SJCRH30 (cell line): ENCODE measurements at regions not wholly inside any gene's neighbourhood (a gene's known extent, or its start where the extent isn't known, plus 50 kb on each side); places are given as distances from the start of the nearest gene placed in this dataset.

Experiments used
- DNase-seq, 2 experiments: peaks; one replicate each; pipeline ENCODE4 v3.0.0-alpha.2; 2015 to 2020
- H3K27ac ChIP-seq: fragments of 250-450 bp; sonication (Bioruptor Pico); 2 replicates; pipeline ENCODE4 v1.5.1; 2020; ENCODE audit warnings: mild to moderate bottlenecking, moderate library complexity
- H3K27me3 ChIP-seq: fragments of 250-450 bp; sonication (Bioruptor Pico); 2 replicates; pipeline ENCODE4 v1.5.1; 2020; ENCODE audit warnings: mild to moderate bottlenecking, moderate library complexity
- H3K36me3 ChIP-seq: fragments of 250-450 bp; sonication (Bioruptor Pico); 2 replicates; pipeline ENCODE4 v1.5.1; 2020; ENCODE audit warnings: mild to moderate bottlenecking, moderate library complexity
- H3K4me1 ChIP-seq: fragments of 250-450 bp; sonication (Bioruptor Pico); 2 replicates; pipeline ENCODE4 v1.5.1; 2020; ENCODE audit warnings: mild to moderate bottlenecking, moderate library complexity
- H3K4me3 ChIP-seq: fragments of 250-450 bp; sonication (Bioruptor Pico); 2 replicates; pipeline ENCODE4 v1.5.1; 2020; ENCODE audit warnings: mild to moderate bottlenecking, moderate library complexity
- H3K9me3 ChIP-seq: fragments of 250-450 bp; sonication (Bioruptor Pico); replicated peaks from 2 replicates; pipeline ENCODE4 v1.5.1; 2020; ENCODE audit warnings: mild to moderate bottlenecking, moderate library complexity

GRCh38 chr4:23373261-23373660 lies 516.6 kb downstream of the PPARGC1A start:
- Histone ChIP-seq H3K4me1 (no peaks in the 10 kb centered on the region), H3K9me3 (no peaks in the 10 kb centered on the region), H3K36me3 (no peaks in the 10 kb centered on the region), H3K4me3 (no peak overlapping the region), H3K27me3 (no peaks in the 10 kb centered on the region), H3K27ac (no peak overlapping the region)
- no peak for DNase-seq

GRCh38 chr4:23371533-23371932 lies 518.3 kb downstream of the PPARGC1A start:
- no peaks in the 10 kb centered on the region for H3K36me3 ChIP-seq
- no peak overlapping the region for H3K27ac ChIP-seq
- no peak overlapping the region for H3K4me3 ChIP-seq
- H3K4me1 ChIP-seq = no peaks in the 10 kb centered on the region
- H3K27me3 ChIP-seq = no peaks in the 10 kb centered on the region
- no peaks in the 10 kb centered on the region for H3K9me3 ChIP-seq
- DNase-seq = no peak

DNA sequence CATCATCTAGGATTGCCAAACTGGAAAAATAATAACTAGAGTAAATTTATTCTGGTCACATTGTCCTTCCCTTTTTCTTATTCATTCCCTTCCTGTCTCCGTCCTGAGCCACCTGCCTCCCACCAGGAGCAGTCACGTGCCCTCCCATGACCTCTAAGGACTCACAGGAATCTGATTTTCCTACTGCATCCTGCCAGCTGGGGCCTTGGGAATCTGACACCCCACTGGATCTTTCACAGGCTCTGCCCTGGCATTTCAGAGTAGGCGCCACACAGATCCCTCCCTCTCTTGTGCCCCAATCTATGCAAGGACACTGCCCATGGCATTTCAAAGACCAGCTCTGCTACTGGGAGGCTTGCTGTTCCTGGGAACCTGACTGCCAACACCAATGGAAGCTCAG lies 520.5 kb downstream of the PPARGC1A start:
- no peak for DNase-seq
- Histone ChIP-seq H3K4me3 (no peak overlapping the region), H3K27ac (no peak overlapping the region), H3K4me1 (no peaks in the 10 kb centered on the region), H3K36me3 (no peaks in the 10 kb centered on the region), H3K27me3 (no peaks in the 10 kb centered on the region), H3K9me3 (no peaks in the 10 kb centered on the region)

DNA sequence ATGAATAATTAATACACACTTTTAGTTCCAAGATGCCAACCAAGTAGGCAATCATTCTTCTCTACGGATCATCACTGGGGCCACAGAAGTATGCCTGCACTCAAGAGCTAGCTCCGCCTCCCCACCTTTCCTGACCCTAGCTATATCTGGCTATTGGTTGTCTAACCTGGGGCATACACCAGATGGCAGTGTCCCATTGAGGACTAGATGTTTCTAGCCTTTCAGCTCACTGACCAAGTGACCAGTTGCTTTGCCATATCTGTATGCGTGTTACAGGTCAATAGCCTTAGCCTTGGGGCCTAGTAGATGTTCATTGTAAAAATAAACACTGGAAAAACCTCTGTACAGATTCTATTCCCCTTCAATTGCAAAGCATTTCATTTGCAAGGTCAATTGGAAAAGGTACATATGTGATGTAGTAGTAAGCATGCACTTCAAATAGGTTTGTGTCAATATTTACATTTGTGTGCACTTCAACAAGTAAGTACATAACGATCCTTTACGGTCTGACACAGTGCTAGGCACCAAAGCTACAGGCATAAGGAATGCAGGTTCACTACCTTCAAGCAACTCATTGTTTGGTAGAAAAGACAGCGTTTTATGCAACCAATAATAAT lies 521.7 kb downstream of the PPARGC1A start:
- peak; percentile 19 to 42 for DNase-seq
- H3K27ac ChIP-seq = no peak overlapping the region
- no peaks in the 10 kb centered on the region for H3K4me1 ChIP-seq
- H3K9me3 ChIP-seq = no peaks in the 10 kb centered on the region
- H3K27me3 ChIP-seq = no peaks in the 10 kb centered on the region
- H3K4me3 ChIP-seq = no peak overlapping the region
- no peaks in the 10 kb centered on the region for H3K36me3 ChIP-seq

- DNase-seq = no peak
- H3K4me3 ChIP-seq = no peak overlapping the region
- no peaks in the 10 kb centered on the region for H3K4me1 ChIP-seq
- H3K36me3 ChIP-seq = no peaks in the 10 kb centered on the region
- H3K27ac ChIP-seq = no peak overlapping the region
- H3K27me3 ChIP-seq = no peaks in the 10 kb centered on the region
- H3K9me3 ChIP-seq = no peaks in the 10 kb centered on the region
Observed at GRCh38 chr4:23366557-23366906, 523.3 kb downstream of the PPARGC1A start.

GRCh38 chr4:23365871-23366556 lies 523.8 kb downstream of the PPARGC1A start:
- H3K27me3 ChIP-seq = no peaks in the 10 kb centered on the region
- no peaks in the 10 kb centered on the region for H3K36me3 ChIP-seq
- no peak overlapping the region for H3K4me3 ChIP-seq
- H3K9me3 ChIP-seq = no peaks in the 10 kb centered on the region
- no peaks in the 10 kb centered on the region for H3K4me1 ChIP-seq
- H3K27ac ChIP-seq = no peak overlapping the region
- DNase-seq = no peak

- Histone ChIP-seq H3K9me3 (no peaks in the 10 kb centered on the region), H3K27me3 (no peaks in the 10 kb centered on the region), H3K4me3 (no peak overlapping the region), H3K4me1 (no peaks in the 10 kb centered on the region), H3K27ac (no peak overlapping the region), H3K36me3 (no peaks in the 10 kb centered on the region)
- DNase-seq = no peak
Observed at GRCh38 chr4:23365086-23365485, 524.8 kb downstream of the PPARGC1A start.

GRCh38 chr4:23364167-23364566 lies 525.7 kb downstream of the PPARGC1A start:
- Histone ChIP-seq H3K36me3 (no peaks in the 10 kb centered on the region), H3K4me1 (no peaks in the 10 kb centered on the region), H3K9me3 (no peaks in the 10 kb centered on the region), H3K27me3 (no peaks in the 10 kb centered on the region), H3K4me3 (no peak overlapping the region), H3K27ac (no peak overlapping the region)
- no peak for DNase-seq

DNA sequence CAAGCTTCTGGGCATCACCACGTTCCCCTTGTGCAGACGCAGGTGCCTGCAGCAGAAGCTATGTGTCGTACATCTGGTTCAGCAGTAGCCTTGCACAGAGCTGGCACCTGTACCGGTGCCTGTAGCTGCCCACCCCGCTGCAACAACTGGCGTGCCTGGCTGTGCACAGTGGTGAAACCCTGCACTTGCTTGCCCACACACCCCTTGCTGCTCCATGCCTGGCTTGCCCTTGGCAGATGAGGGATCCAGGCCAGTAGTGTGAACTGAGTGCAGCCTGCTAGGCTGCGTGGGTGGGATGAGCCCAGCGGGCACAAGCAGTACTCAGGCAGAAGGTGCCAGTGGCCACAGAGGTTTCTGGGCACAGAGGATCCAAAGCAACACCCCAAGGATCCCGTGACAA lies 528.4 kb downstream of the PPARGC1A start:
- Histone ChIP-seq H3K4me1 (no peaks in the 10 kb centered on the region), H3K27ac (no peak overlapping the region), H3K36me3 (no peaks in the 10 kb centered on the region), H3K9me3 (no peaks in the 10 kb centered on the region), H3K27me3 (no peaks in the 10 kb centered on the region), H3K4me3 (no peak overlapping the region)
- no peak for DNase-seq

GRCh38 chr4:23360718-23361117 lies 529.1 kb downstream of the PPARGC1A start:
- DNase-seq = no peak
- no peak overlapping the region for H3K4me3 ChIP-seq
- H3K4me1 ChIP-seq = no peaks in the 10 kb centered on the region
- no peaks in the 10 kb centered on the region for H3K27me3 ChIP-seq
- no peaks in the 10 kb centered on the region for H3K9me3 ChIP-seq
- H3K27ac ChIP-seq = no peak overlapping the region
- no peaks in the 10 kb centered on the region for H3K36me3 ChIP-seq

- Histone ChIP-seq H3K36me3 (no peaks in the 10 kb centered on the region), H3K4me1 (no peaks in the 10 kb centered on the region), H3K27ac (no peak overlapping the region), H3K27me3 (peaks cover 5% of the 10 kb centered on the region; the same call in 1 of the 2 replicates), H3K4me3 (no peak overlapping the region), H3K9me3 (no peaks in the 10 kb centered on the region)
- no peak for DNase-seq
Observed at GRCh38 chr4:23355258-23355657, 534.6 kb downstream of the PPARGC1A start.

DNA sequence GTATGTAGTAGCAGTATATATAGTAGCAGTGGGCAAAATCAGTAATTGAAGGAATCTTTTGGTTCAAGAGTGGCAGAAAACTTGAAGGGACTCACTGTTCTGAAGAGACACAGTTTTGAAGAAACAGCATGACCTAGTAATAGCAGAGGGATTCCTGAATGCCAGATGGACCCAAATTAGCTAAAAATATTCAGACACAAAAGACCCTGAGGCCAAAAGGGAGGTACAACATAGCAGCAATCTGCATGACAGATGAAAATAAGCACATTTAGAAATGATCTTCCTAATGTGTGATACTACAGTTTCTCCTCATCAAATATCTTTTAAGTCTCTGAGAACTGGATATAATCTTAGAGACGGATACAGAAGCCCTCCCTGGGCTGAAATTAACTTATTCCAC lies 536.6 kb downstream of the PPARGC1A start:
- Histone ChIP-seq H3K27ac (no peak overlapping the region), H3K9me3 (no peaks in the 10 kb centered on the region), H3K4me1 (no peaks in the 10 kb centered on the region), H3K27me3 (peaks cover 5% of the 10 kb centered on the region; the same call in 1 of the 2 replicates), H3K4me3 (no peak overlapping the region), H3K36me3 (no peaks in the 10 kb centered on the region)
- DNase-seq = no peak

DNA sequence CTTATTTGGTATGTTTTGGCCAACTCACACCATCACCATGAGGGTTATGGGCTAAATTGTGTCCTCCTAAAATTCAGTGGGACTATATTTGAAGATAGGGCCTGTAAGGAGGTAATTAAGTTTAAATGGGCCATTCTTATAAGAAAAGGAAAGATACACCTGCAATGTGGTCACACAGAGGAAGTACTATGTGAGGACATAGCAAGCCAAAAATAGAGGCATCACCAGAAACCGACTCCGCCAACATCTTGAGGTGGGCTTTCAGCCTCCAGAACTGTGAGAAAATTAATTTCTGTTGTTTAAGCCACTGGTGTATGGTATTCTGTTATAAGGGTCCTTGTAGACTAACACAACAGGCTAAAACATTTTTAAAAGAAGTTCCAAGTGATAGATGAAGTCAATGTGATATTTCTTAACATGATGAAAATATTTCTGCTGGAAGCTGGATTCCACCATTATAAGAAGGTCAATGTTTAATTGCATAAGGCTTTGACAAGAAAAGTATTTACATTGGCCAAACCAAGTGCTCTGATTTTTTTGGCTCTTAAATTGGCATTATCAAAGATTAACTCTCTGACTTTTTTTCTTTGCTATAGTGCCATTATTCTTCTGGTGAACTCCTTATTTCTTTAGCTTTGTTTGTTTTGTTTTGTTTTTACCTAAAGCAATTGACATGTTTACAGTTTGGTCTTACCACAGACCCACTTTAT lies 540.9 kb downstream of the PPARGC1A start:
- no peaks in the 10 kb centered on the region; the same call in 1 of the 2 replicates for H3K27me3 ChIP-seq
- no peaks in the 10 kb centered on the region for H3K36me3 ChIP-seq
- no peak overlapping the region for H3K4me3 ChIP-seq
- H3K27ac ChIP-seq = no peak overlapping the region
- H3K4me1 ChIP-seq = no peaks in the 10 kb centered on the region
- no peaks in the 10 kb centered on the region for H3K9me3 ChIP-seq
- DNase-seq = no peak

DNA sequence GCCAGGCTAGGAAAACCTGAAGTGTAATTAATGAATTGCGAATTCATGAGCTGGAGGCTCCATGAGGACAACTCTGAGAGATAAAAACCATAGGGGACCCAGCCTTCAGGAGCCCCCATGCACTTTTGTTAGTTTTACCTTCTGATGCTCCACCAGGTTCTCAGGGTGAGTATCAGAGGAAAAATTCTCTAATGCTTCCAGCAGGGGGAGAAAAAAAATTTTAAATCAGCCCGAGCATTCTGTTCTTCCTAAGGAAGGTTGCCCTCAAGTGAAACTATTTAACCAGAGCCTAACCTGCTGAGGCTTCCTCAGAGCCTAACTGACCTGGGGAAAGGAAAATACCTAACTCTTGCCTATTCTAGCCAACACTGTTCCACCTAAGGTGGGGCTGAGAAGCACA lies 552.6 kb downstream of the PPARGC1A start:
- DNase-seq = no peak
- no peak overlapping the region for H3K27ac ChIP-seq
- H3K27me3 ChIP-seq = no peaks in the 10 kb centered on the region
- no peaks in the 10 kb centered on the region for H3K36me3 ChIP-seq
- H3K4me1 ChIP-seq = peaks cover 3% of the 10 kb centered on the region; the same call in 1 of the 2 replicates
- no peaks in the 10 kb centered on the region for H3K9me3 ChIP-seq
- H3K4me3 ChIP-seq = no peak overlapping the region
